ENCODE measurements at regions not wholly inside any gene's neighbourhood (a gene's known extent, or its start where the extent isn't known, plus 50 kb on each side); places are given as distances from the start of the nearest gene placed in this dataset.
A peak's percentile ranks its signal among the peaks of the same experiment; 100 is the strongest.

GRCh38 chr14:23816371-23816770 is 137.2 kb upstream of the DHRS4 start:
- 68% methylated on average over 5 of the region's 5 CpGs for WGBS (ENCODE audit: missing lambda C conversion rate)
- DNase-seq (ENCODE audit: low read depth in 1 of 2, low spot score in 1 of 2): no peak
- H3K9me3 ChIP-seq: no peaks in the 10 kb centered on the region
- no peaks in the 10 kb centered on the region for H3K4me1 ChIP-seq
- ChIA-PET CTCF (interaction anchor here (0.9 kb wide), 1 partner anchor 17 kb away, joined by 3 read pairs; no protein-coding TSS in a partner anchor), POLR2A (no interaction called here)
- H3K27ac ChIP-seq: no peak overlapping the region
- no peak for ATAC-seq
- no peak overlapping the region for H3K4me2 ChIP-seq
- FAIRE-seq: no peak
- H3K4me3 ChIP-seq: no peak overlapping the region
- TF ChIP-seq FOSB (CRISPR knock-in tag; IDR thresholded peaks at IDR 0.05) (no peak), SMC3 (IDR thresholded peaks at IDR 0.05) (no peak), CBX8 (IDR thresholded peaks at IDR 0.05) (no peak), HOXA7 (CRISPR knock-in tag; IDR thresholded peaks at IDR 0.05) (no peak), ZFP36 (IDR thresholded peaks at IDR 0.05; ENCODE audit: borderline replicate concordance, partially characterized antibody) (no peak), HES2 (IDR thresholded peaks at IDR 0.05) (no peak), PBX3 (IDR thresholded peaks at IDR 0.05) (no peak), PHF8 (IDR thresholded peaks at IDR 0.05; ENCODE audit: borderline replicate concordance, low read depth) (no peak), RCOR1 (IDR thresholded peaks at IDR 0.05; ENCODE audit: low read depth, low read length) (no peak), HOXB5 (CRISPR knock-in tag; IDR thresholded peaks at IDR 0.05) (no peak), CHD4 (IDR thresholded peaks at IDR 0.05; ENCODE audit: borderline replicate concordance) (no peak), FOSL2 (IDR thresholded peaks at IDR 0.05) (no peak), FOSL2 (CRISPR knock-in tag; IDR thresholded peaks at IDR 0.05) (no peak), JUNB (IDR thresholded peaks at IDR 0.05) (no peak), GATA3 (IDR thresholded peaks at IDR 0.05; ENCODE audit: borderline replicate concordance) (no peak)

GRCh38 chr14:23817164-23817767 is 136.3 kb upstream of the DHRS4 start:
- DNase-seq (ENCODE audit: low read depth in 1 of 2, low spot score in 1 of 2) (no peak), ATAC-seq (no peak), FAIRE-seq (no peak)
- Histone ChIP-seq H3K4me1 (no peaks in the 10 kb centered on the region), H3K9me3 (no peaks in the 10 kb centered on the region), H3K4me2 (no peak overlapping the region), H3K27ac (no peak overlapping the region), H3K4me3 (no peak overlapping the region)
- 37% methylated on average over 4 of the region's 4 CpGs for WGBS (ENCODE audit: missing lambda C conversion rate)
- ChIA-PET POLR2A (no interaction called here), CTCF (no interaction called here)
- TF ChIP-seq HOXB13 (CRISPR knock-in tag; IDR thresholded peaks at IDR 0.05; ENCODE audit: low read depth) (no peak), ZC3H11A (IDR thresholded peaks at IDR 0.05) (no peak), KDM1A (IDR thresholded peaks at IDR 0.05; ENCODE audit: low read depth) (no peak), FOSB (CRISPR knock-in tag; IDR thresholded peaks at IDR 0.05) (no peak), TFCP2L1 (CRISPR knock-in tag; IDR thresholded peaks at IDR 0.05) (no peak), SREBF2 (IDR thresholded peaks at IDR 0.05) (no peak), HOXB5 (CRISPR knock-in tag; IDR thresholded peaks at IDR 0.05) (no peak)

- DNase-seq (ENCODE audit: low read depth in 1 of 2, low spot score in 1 of 2) (no peak), ATAC-seq (no peak), FAIRE-seq (no peak)
- no peak overlapping the region for H3K4me3 ChIP-seq
- POLR2A ChIA-PET: no interaction called here
- peak overlapping the region in 1 of 2 experiments; percentile 85; a peak in 4 of 6 replicates for H3K27ac ChIP-seq
- peaks cover 31% of the 10 kb centered on the region for H3K4me1 ChIP-seq
- WGBS (ENCODE audit: missing lambda C conversion rate): 93% methylated on average over 12 of the region's 13 CpGs
- CTCF ChIA-PET: interaction anchor here (1.0 kb wide), 1 partner anchor 83 kb away, joined by 3 read pairs; no protein-coding TSS in a partner anchor
- H3K4me2 ChIP-seq: peak overlapping the region; percentile 29; the same call in 1 of the 3 replicates
- no peaks in the 10 kb centered on the region for H3K9me3 ChIP-seq
- TF ChIP-seq FOXS1 (CRISPR knock-in tag; IDR thresholded peaks at IDR 0.05): no peak
- no peak for TF ChIP-seq REST (IDR thresholded peaks at IDR 0.05)
- TF ChIP-seq BHLHE40 (IDR thresholded peaks at IDR 0.05; ENCODE audit: low read depth, low read length): no peak
- no peak for TF ChIP-seq KDM1A (IDR thresholded peaks at IDR 0.05; ENCODE audit: low read depth)
- no peak for TF ChIP-seq HOXB5 (CRISPR knock-in tag; IDR thresholded peaks at IDR 0.05)
- TF ChIP-seq RFX5 (IDR thresholded peaks at IDR 0.05): no peak
- TF ChIP-seq PHF8 (IDR thresholded peaks at IDR 0.05; ENCODE audit: borderline replicate concordance, low read depth): no peak
- TF ChIP-seq EP300 (IDR thresholded peaks at IDR 0.05): no peak
- no peak for TF ChIP-seq FOSB (CRISPR knock-in tag; IDR thresholded peaks at IDR 0.05)
- TF ChIP-seq ZSCAN20 (CRISPR knock-in tag; IDR thresholded peaks at IDR 0.05): no peak
- no peak for TF ChIP-seq RNF2 (IDR thresholded peaks at IDR 0.05; ENCODE audit: borderline replicate concordance, low read depth)
- TF ChIP-seq CTCF (IDR thresholded peaks at IDR 0.05): no peak
Observed at GRCh38 chr14:23827100-23827892, 126.3 kb upstream of the DHRS4 start.
